Endothelial cell (in vitro differentiated cells): ENCODE measurements at regions not wholly inside any gene's neighbourhood (a gene's known extent, or its start where the extent isn't known, plus 50 kb on each side); places are given as distances from the start of the nearest gene placed in this dataset.

Experiments used
- DNase-seq: peaks from one replicate; pipeline ENCODE4 v3.0.0; 2021; ENCODE audit warnings: low spot score
- H3K27ac Mint-ChIP-seq: one replicate; pipeline ENCODE4 v1.8.0; 2021; ENCODE audit warnings: mixed read lengths, inconsistent platforms; ENCODE audit not compliant: unreplicated experiment
- H3K27me3 Mint-ChIP-seq: one replicate; pipeline ENCODE4 v1.8.0; 2021; ENCODE audit warnings: mild to moderate bottlenecking, moderate library complexity, mixed read lengths, inconsistent platforms; ENCODE audit not compliant: unreplicated experiment
- H3K36me3 Mint-ChIP-seq: one replicate; pipeline ENCODE4 v1.8.0; 2021; ENCODE audit warnings: mild to moderate bottlenecking, low read depth, mixed read lengths, inconsistent platforms; ENCODE audit not compliant: unreplicated experiment
- H3K4me1 Mint-ChIP-seq: one replicate; pipeline ENCODE4 v1.8.0; 2021; ENCODE audit warnings: mild to moderate bottlenecking, mixed read lengths, inconsistent platforms; ENCODE audit not compliant: unreplicated experiment
- H3K4me3 Mint-ChIP-seq: one replicate; pipeline ENCODE4 v1.8.0; 2021; ENCODE audit warnings: mild to moderate bottlenecking, mixed read lengths, inconsistent platforms; ENCODE audit not compliant: unreplicated experiment
- H3K9me3 Mint-ChIP-seq: one replicate; pipeline ENCODE4 v1.8.0; 2021; ENCODE audit warnings: mixed read lengths, inconsistent platforms; ENCODE audit not compliant: unreplicated experiment
- TF ChIP-seq, protein P1 (sequence below): fragments of 200-600 bp; sonication (generic); IDR thresholded peaks from one replicate; pipeline ENCODE4 v1.5.0; 2021; ENCODE audit warnings: antibody characterized with exemption; ENCODE audit not compliant: unreplicated experiment

DNA sequence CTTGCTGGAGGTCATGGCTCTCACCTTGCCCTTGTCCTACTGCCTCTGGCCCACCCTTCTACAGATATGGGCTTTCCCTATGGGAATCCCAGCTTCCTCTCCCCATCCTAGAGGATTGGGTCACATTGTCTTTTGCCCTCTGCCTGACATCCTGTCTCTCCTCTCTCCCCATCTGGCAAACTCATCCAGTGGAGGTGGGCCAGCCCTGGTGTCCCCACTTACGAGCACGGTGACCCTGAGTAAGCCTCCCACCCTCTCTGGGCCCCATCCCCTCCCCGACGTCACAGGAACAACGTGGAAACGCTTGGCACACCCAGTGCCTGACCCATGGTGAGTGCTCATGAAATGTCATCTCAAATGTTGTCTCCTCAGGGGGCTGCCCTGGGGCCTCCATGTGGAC is 56.1 kb upstream of the ID3 start:
- peaks cover 11% of the 10 kb centered on the region for H3K27me3 Mint-ChIP-seq
- no peak overlapping the region for H3K27ac Mint-ChIP-seq
- TF ChIP-seq, protein P1, sequence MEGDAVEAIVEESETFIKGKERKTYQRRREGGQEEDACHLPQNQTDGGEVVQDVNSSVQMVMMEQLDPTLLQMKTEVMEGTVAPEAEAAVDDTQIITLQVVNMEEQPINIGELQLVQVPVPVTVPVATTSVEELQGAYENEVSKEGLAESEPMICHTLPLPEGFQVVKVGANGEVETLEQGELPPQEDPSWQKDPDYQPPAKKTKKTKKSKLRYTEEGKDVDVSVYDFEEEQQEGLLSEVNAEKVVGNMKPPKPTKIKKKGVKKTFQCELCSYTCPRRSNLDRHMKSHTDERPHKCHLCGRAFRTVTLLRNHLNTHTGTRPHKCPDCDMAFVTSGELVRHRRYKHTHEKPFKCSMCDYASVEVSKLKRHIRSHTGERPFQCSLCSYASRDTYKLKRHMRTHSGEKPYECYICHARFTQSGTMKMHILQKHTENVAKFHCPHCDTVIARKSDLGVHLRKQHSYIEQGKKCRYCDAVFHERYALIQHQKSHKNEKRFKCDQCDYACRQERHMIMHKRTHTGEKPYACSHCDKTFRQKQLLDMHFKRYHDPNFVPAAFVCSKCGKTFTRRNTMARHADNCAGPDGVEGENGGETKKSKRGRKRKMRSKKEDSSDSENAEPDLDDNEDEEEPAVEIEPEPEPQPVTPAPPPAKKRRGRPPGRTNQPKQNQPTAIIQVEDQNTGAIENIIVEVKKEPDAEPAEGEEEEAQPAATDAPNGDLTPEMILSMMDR: no peak
- DNase-seq: no peak
- H3K9me3 Mint-ChIP-seq: no peaks in the 10 kb centered on the region
- peaks cover 38% of the 10 kb centered on the region for H3K4me1 Mint-ChIP-seq
- H3K4me3 Mint-ChIP-seq: no peak overlapping the region
- no peaks in the 10 kb centered on the region for H3K36me3 Mint-ChIP-seq

GRCh38 chr1:23614032-23614660 is 54.8 kb upstream of the ID3 start:
- Mint-ChIP-seq H3K36me3 (no peaks in the 10 kb centered on the region), H3K4me1 (peaks cover 32% of the 10 kb centered on the region), H3K9me3 (no peaks in the 10 kb centered on the region), H3K27ac (no peak overlapping the region), H3K4me3 (no peak overlapping the region), H3K27me3 (peaks cover 4% of the 10 kb centered on the region)
- TF ChIP-seq, protein P1: no peak
- DNase-seq: no peak

- H3K4me3 Mint-ChIP-seq: no peak overlapping the region
- H3K27me3 Mint-ChIP-seq: peaks cover 4% of the 10 kb centered on the region
- TF ChIP-seq, protein P1: no peak
- H3K36me3 Mint-ChIP-seq: no peaks in the 10 kb centered on the region
- H3K9me3 Mint-ChIP-seq: no peaks in the 10 kb centered on the region
- H3K4me1 Mint-ChIP-seq: peaks cover 28% of the 10 kb centered on the region
- no peak for DNase-seq
- H3K27ac Mint-ChIP-seq: no peak overlapping the region
Observed at GRCh38 chr1:23613191-23614031, 54.1 kb upstream of the ID3 start.

DNA sequence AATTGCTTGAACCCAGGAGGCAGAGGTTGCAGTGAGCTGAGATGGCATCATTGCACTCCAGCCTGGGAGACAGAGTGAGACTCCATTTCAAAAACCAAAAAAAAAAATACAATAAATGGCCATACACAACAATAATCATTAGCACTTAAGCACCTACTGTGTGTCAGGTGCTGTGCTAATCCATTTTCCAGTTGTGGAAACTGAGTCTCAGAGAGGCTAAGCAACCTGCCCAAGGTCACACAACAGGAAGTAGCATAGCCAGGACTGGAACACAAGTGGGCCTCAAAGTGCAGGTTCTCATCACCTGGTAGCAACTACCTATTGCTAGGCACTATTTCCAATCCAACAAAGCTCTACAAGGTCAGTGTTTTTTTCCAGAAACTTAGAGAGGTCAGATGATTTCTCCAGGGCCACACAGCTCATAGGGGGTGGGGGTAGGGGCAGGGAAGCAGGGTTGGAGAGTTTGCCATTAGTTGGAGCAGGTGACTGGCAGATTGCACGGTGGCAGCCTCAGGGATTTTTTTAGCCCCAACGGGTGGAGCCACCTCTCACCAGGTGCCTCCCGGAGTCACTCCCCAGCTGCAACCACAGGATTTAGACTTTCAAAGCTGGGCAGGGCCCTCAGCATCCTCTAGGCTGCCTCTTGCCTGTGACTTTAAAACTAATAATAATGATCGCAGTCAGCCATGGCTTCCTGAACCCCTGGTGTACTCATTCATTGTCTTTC is 52.5 kb upstream of the ID3 start:
- H3K4me3 Mint-ChIP-seq: no peak overlapping the region
- H3K36me3 Mint-ChIP-seq: no peaks in the 10 kb centered on the region
- DNase-seq: no peak
- no peak overlapping the region for H3K27ac Mint-ChIP-seq
- peaks cover 10% of the 10 kb centered on the region for H3K27me3 Mint-ChIP-seq
- peaks cover 31% of the 10 kb centered on the region for H3K4me1 Mint-ChIP-seq
- TF ChIP-seq, protein P1: no peak
- H3K9me3 Mint-ChIP-seq: no peaks in the 10 kb centered on the region
